ENCODE measurements at regions not wholly inside any gene's neighbourhood (a gene's known extent, or its start where the extent isn't known, plus 50 kb on each side); places are given as distances from the start of the nearest gene placed in this dataset.

DNA sequence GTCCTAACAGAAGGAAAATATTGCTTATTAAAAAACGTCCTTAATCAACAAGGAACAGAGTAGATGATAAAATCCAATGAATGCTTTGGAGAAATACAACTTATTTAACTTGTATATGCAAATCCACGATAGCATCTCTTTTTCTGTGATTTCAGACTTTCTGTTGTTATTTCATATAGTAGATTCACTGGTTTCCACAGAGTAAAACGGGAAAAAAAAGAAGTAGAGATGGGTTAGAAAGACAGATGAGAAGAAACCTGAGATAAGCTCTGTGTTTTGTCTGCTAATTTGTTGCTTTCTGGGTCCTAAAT is 447.7 kb downstream of the RERGL start:
- H3K23ac ChIP-seq (ENCODE audit: insufficient read length, low read depth, low read length), result no peak overlapping the region
- DNase-seq, result no peak
- no peaks in the 10 kb centered on the region for H4K20me1 ChIP-seq (ENCODE audit: control insufficient read depth, insufficient read depth, insufficient read length)
- H3K23me2 ChIP-seq (ENCODE audit: insufficient read length, low read depth, low read length, poor library complexity, severe bottlenecking), result no peaks in the 10 kb centered on the region
- no peak overlapping the region for H3K27ac ChIP-seq (ENCODE audit: insufficient read length, low read depth, low read length)
- H3K56ac ChIP-seq (ENCODE audit: insufficient read length, low read depth, low read length), result no peak overlapping the region
- H3K14ac ChIP-seq (ENCODE audit: insufficient read depth, low read length), result no peak overlapping the region
- TF ChIP-seq, protein P1, sequence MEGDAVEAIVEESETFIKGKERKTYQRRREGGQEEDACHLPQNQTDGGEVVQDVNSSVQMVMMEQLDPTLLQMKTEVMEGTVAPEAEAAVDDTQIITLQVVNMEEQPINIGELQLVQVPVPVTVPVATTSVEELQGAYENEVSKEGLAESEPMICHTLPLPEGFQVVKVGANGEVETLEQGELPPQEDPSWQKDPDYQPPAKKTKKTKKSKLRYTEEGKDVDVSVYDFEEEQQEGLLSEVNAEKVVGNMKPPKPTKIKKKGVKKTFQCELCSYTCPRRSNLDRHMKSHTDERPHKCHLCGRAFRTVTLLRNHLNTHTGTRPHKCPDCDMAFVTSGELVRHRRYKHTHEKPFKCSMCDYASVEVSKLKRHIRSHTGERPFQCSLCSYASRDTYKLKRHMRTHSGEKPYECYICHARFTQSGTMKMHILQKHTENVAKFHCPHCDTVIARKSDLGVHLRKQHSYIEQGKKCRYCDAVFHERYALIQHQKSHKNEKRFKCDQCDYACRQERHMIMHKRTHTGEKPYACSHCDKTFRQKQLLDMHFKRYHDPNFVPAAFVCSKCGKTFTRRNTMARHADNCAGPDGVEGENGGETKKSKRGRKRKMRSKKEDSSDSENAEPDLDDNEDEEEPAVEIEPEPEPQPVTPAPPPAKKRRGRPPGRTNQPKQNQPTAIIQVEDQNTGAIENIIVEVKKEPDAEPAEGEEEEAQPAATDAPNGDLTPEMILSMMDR (conservative IDR thresholded peaks at IDR 0.05), result no peak; the same call in 2 of the 3 replicates
- Mint-ChIP-seq H3K9me3 (no peaks in the 10 kb centered on the region), H3K27ac (no peak overlapping the region), H3K4me3 (no peak overlapping the region), H3K36me3 (ENCODE audit: insufficient read depth in 1 of 3, low read depth in 3 of 3) (no peaks in the 10 kb centered on the region), H3K4me1 (peaks cover 0 to 3% of the 10 kb centered on the region in 2 experiments; a peak in 2 of 4 replicates), H3K27me3 (ENCODE audit: low read depth) (no peaks in the 10 kb centered on the region)
- H2BK20ac ChIP-seq (ENCODE audit: low read depth, low read length, poor library complexity, severe bottlenecking), result no peak overlapping the region
- H4K8ac ChIP-seq (replicated peaks; ENCODE audit: insufficient read length, low read depth, low read length), result no peak overlapping the region
- H3K18ac ChIP-seq (ENCODE audit: insufficient read length, low read depth, low read length), result no peak overlapping the region
- no peaks in the 10 kb centered on the region for H3K4me1 ChIP-seq (ENCODE audit: insufficient read depth, low read length)
- no peak overlapping the region for H2AFZ ChIP-seq (ENCODE audit: low read length)
- H3K79me1 ChIP-seq (ENCODE audit: insufficient read depth, low read depth, low read length, poor library complexity, severe bottlenecking), result no peaks in the 10 kb centered on the region
- H4K91ac ChIP-seq (ENCODE audit: insufficient read length, low read depth, low read length), result no peak overlapping the region
- no peaks in the 10 kb centered on the region for H3K79me2 ChIP-seq (ENCODE audit: insufficient read depth, low read length)
- H2BK15ac ChIP-seq (ENCODE audit: low read depth, low read length), result no peak overlapping the region
- H3K9ac ChIP-seq (ENCODE audit: extremely low read depth, insufficient read length, low read length), result no peak overlapping the region
- H3K4me2 ChIP-seq (ENCODE audit: insufficient read depth, insufficient read length, low read length), result no peak overlapping the region
- no peak overlapping the region for H2AK5ac ChIP-seq (ENCODE audit: insufficient read length, low read length)
- no peaks in the 10 kb centered on the region for H3K27me3 ChIP-seq (ENCODE audit: insufficient read depth, low read length)
- H2BK12ac ChIP-seq (ENCODE audit: insufficient read length, low read depth, low read length), result no peak overlapping the region
- H3K4ac ChIP-seq (ENCODE audit: low read depth, low read length), result no peak overlapping the region
- no peak overlapping the region for H4K5ac ChIP-seq (ENCODE audit: insufficient read length, low read depth, low read length)
- H2BK5ac ChIP-seq (ENCODE audit: insufficient read length, low read length), result no peak overlapping the region
- H3K9me3 ChIP-seq (ENCODE audit: control insufficient read depth, low read depth, low read length), result no peaks in the 10 kb centered on the region
- no CpG with 5 or more reads among the region's 3 CpGs for WGBS (ENCODE audit: extremely low coverage, insufficient read length, low lambda C conversion rate)
- no peak overlapping the region for H3T11ph ChIP-seq (ENCODE audit: low read length)
- no peak overlapping the region for H2BK120ac ChIP-seq (ENCODE audit: low read depth, low read length, poor library complexity, severe bottlenecking)
